ENCODE measurements at regions not wholly inside any gene's neighbourhood (a gene's known extent, or its start where the extent isn't known, plus 50 kb on each side); places are given as distances from the start of the nearest gene placed in this dataset.
"Not testable (repeated sequence)": the region's sequence is repeated elsewhere in the genome, so short reads cannot be mapped to it uniquely, and the experiment has no call there.

- H3K27ac ChIP-seq, result no peak overlapping the region
- no peak overlapping the region for H3K4me3 ChIP-seq
- ATAC-seq, result peak in 2 of 4 donors; percentile 17 to 29
- no peaks in the 10 kb centered on the region for H3K36me3 ChIP-seq
- intact Hi-C loops (cut with DNase I), result no loop called here
- FAIRE-seq, result no peak
- no peaks in the 10 kb centered on the region for H3K4me1 ChIP-seq
- 0 to 3% methylated on average over 2 of the region's 2 CpGs for WGBS, 2 donors
- H3K27me3 ChIP-seq, result no peaks in the 10 kb centered on the region
- DNase-seq, result no peak
- H3K9me3 ChIP-seq, result no peaks in the 10 kb centered on the region
- TF ChIP-seq CTCF (IDR thresholded peaks at IDR 0.05), result no peak
These were observed 110.3 kb upstream of the MAP3K4 start for GRCh38 chr6:160881148-160881808.

GRCh38 chr6:160882006-160882405, 109.6 kb upstream of the MAP3K4 start:
- H3K4me3 ChIP-seq, result no peak overlapping the region
- no peak for TF ChIP-seq CTCF (IDR thresholded peaks at IDR 0.05)
- DNase-seq (no peak), ATAC-seq (no peak), FAIRE-seq (no peak)
- no peaks in the 10 kb centered on the region for H3K4me1 ChIP-seq
- WGBS, 2 donors, result 61 to 64% methylated on average over 2 of the region's 2 CpGs
- no peaks in the 10 kb centered on the region for H3K36me3 ChIP-seq
- intact Hi-C loops (cut with DNase I), result no loop called here
- no peak overlapping the region for H3K27ac ChIP-seq
- H3K27me3 ChIP-seq, result no peaks in the 10 kb centered on the region
- H3K9me3 ChIP-seq, result no peaks in the 10 kb centered on the region

GRCh38 chr6:160882791-160883279, 108.7 kb upstream of the MAP3K4 start:
- no peaks in the 10 kb centered on the region for H3K4me1 ChIP-seq
- intact Hi-C loops (cut with DNase I), result no loop called here
- H3K9me3 ChIP-seq, result no peaks in the 10 kb centered on the region
- DNase-seq (no peak), ATAC-seq (peak in 1 of 4 donors; percentile 70), FAIRE-seq (no peak)
- no peak overlapping the region for H3K4me3 ChIP-seq
- no peaks in the 10 kb centered on the region for H3K27me3 ChIP-seq
- TF ChIP-seq CTCF (IDR thresholded peaks at IDR 0.05), result no peak
- no peak overlapping the region for H3K27ac ChIP-seq
- H3K36me3 ChIP-seq, result no peaks in the 10 kb centered on the region
- 79% methylated on average over 5 of the region's 5 CpGs for WGBS, 2 donors

GRCh38 chr6:160883560-160883959, 108.0 kb upstream of the MAP3K4 start:
- no peak overlapping the region for H3K27ac ChIP-seq
- no peak overlapping the region for H3K4me3 ChIP-seq
- no peaks in the 10 kb centered on the region for H3K9me3 ChIP-seq
- H3K36me3 ChIP-seq, result no peaks in the 10 kb centered on the region
- no peaks in the 10 kb centered on the region for H3K27me3 ChIP-seq
- no peaks in the 10 kb centered on the region for H3K4me1 ChIP-seq
- no peak for TF ChIP-seq CTCF (IDR thresholded peaks at IDR 0.05)
- ATAC-seq (no peak), DNase-seq (no peak), FAIRE-seq (no peak)
- intact Hi-C loops (cut with DNase I), result no loop called here
- WGBS, 2 donors, result 83 to 91% methylated on average over 2 of the region's 2 CpGs

GRCh38 chr6:160883999-160884398, 107.6 kb upstream of the MAP3K4 start:
- Histone ChIP-seq H3K4me1 (no peaks in the 10 kb centered on the region), H3K4me3 (no peak overlapping the region), H3K27me3 (no peaks in the 10 kb centered on the region), H3K36me3 (no peaks in the 10 kb centered on the region), H3K27ac (no peak overlapping the region), H3K9me3 (no peaks in the 10 kb centered on the region)
- intact Hi-C loops (cut with DNase I), result no loop called here
- no peak for DNase-seq
- TF ChIP-seq CTCF (IDR thresholded peaks at IDR 0.05), result no peak
- ATAC-seq, result no peak
- no peak for FAIRE-seq
- 83 to 88% methylated on average over 4 of the region's 4 CpGs for WGBS, 2 donors

GRCh38 chr6:160889148-160889547, 102.4 kb upstream of the MAP3K4 start:
- intact Hi-C loops (cut with DNase I), result not testable (repeated sequence)

More at GRCh38 chr6:160889148-160889547, 102.4 kb upstream of the MAP3K4 start:
- H3K4me3 ChIP-seq, FAIRE-seq, H3K36me3 ChIP-seq, H3K27ac ChIP-seq, H3K27me3 ChIP-seq, DNase-seq, H3K4me1 ChIP-seq, H3K9me3 ChIP-seq, ATAC-seq: not testable (repeated sequence)
- WGBS, 2 donors, result 91 to 100% methylated on average over 1 of the region's 1 CpG
